Heart left ventricle (tissue), 13 donors: ENCODE measurements at regions not wholly inside any gene's neighbourhood (a gene's known extent, or its start where the extent isn't known, plus 50 kb on each side); places are given as distances from the start of the nearest gene placed in this dataset.

Experiments used
- POLR2A ChIP-seq, 2 donors: fragments of 450-650 bp; IDR thresholded peaks; one replicate each; pipeline ENCODE4 v1.6.1; 2017; ENCODE audit warnings: antibody characterized with exemption in 2 of 2, mild to moderate bottlenecking in 2 of 2, moderate library complexity in 2 of 2
- TF ChIP-seq, protein P1 (sequence below), 12 donors: fragments of 200-600 bp; sonication (generic) in 4 of 12; IDR thresholded peaks; one replicate each; pipeline versions ENCODE4 v1.5.0 to v1.8.0; 2018 to 2022; ENCODE audit warnings: antibody characterized with exemption in 12 of 12, mild to moderate bottlenecking in 5 of 12
- donor health status: ischemic (EF 13 %, LVEDD 7.1; RV severe dilation, severe dysfunction).
- donor health status: DM: no; HTN: yes; CAD: no.
- donor health status: DM: no; HTN: no; CAD: no.
- donor health status: ischemic (EF 25% LVEDD 6.9; RV normal size, moderate dysfunction).
- donor health status: ischemic (EF 25% LVEDD 5.7; RV mildly dilated, moderate dysfunction).
- donor health status: ischemic (EF 35%, LVEDD 5.7; RV mildly dilated, moderate dysfunction).
- donor health status: nonischemic (EF 11% LVEDD 7.7; RV severe dilation, severe dysfunction).
- donor health status: DM: yes; HTN: yes; CAD: no.
- donor health status: PGD.
- donor health status: ischemic (EF 29% LVEDD 5.4; RV normal size, mild dysfunction).
- donor health status: nonischemic (EF 23%, LVEDD 6.1; RV moderate dilation, normal function).

DNA sequence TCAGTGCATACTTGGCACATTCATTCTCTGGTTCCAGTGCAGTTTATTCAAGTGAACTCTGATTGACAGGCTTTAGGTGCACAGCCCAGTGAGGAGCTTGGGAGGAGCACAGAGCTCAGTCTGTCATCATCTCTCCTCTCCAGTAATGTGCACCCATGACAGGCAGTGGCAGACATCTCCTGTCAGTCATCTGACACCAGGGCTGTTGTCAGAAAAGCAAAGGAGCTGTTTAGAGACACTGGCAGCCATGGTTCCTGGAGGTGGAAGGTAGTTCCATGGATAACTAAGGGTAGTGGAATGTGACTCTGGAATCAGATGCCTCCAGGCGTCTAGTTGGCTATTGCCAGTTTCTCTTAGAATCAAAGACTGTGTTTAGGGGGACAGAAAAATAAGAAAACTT is 308.8 kb downstream of the DCDC2C start:
- TF ChIP-seq, protein P1, sequence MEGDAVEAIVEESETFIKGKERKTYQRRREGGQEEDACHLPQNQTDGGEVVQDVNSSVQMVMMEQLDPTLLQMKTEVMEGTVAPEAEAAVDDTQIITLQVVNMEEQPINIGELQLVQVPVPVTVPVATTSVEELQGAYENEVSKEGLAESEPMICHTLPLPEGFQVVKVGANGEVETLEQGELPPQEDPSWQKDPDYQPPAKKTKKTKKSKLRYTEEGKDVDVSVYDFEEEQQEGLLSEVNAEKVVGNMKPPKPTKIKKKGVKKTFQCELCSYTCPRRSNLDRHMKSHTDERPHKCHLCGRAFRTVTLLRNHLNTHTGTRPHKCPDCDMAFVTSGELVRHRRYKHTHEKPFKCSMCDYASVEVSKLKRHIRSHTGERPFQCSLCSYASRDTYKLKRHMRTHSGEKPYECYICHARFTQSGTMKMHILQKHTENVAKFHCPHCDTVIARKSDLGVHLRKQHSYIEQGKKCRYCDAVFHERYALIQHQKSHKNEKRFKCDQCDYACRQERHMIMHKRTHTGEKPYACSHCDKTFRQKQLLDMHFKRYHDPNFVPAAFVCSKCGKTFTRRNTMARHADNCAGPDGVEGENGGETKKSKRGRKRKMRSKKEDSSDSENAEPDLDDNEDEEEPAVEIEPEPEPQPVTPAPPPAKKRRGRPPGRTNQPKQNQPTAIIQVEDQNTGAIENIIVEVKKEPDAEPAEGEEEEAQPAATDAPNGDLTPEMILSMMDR (IDR thresholded peaks at IDR 0.05): no peak
- no peak for TF ChIP-seq POLR2A (IDR thresholded peaks at IDR 0.05)
